CD8-positive, alpha-beta memory T cell (primary cell): ENCODE measurements at regions not wholly inside any gene's neighbourhood (a gene's known extent, or its start where the extent isn't known, plus 50 kb on each side); places are given as distances from the start of the nearest gene placed in this dataset.
"Not testable (repeated sequence)": the region's sequence is repeated elsewhere in the genome, so short reads cannot be mapped to it uniquely, and the experiment has no call there.

ENCODE experiments used
- CTCF ChIA-PET: fragments of 350-600 bp; sonication (Branson Sonifier 250); formaldehyde crosslinking; loops from one replicate; lab custom pipeline; 2021; ENCODE audit warnings: antibody characterized with exemption; lab: Charles Lee
- POLR2A ChIA-PET: fragments of 350-600 bp; sonication (Branson Sonifier 250); formaldehyde crosslinking; loops from one replicate; lab custom pipeline; 2021; ENCODE audit warnings: antibody characterized with exemption; lab: Charles Lee
- DNase-seq, 5 donors: peaks; one replicate each; pipeline versions ENCODE4 v3.0.0 to v3.0.0-alpha.2; 2020 to 2022; ENCODE audit warnings: mixed read lengths in 1 of 5
- H3K27ac ChIP-seq: one replicate; pipeline ENCODE4 v1.7.0; 2013; ENCODE audit warnings: low read depth, mild to moderate bottlenecking, low read length, moderate library complexity
- H3K27me3 ChIP-seq: 2 replicates; pipeline ENCODE4 v1.7.0; 2013; ENCODE audit warnings: low read length, mild to moderate bottlenecking; ENCODE audit not compliant: insufficient read depth, poor library complexity, severe bottlenecking
- H3K36me3 ChIP-seq: 2 replicates; pipeline ENCODE4 v1.7.0; 2013; ENCODE audit warnings: mild to moderate bottlenecking, low read length, moderate library complexity; ENCODE audit not compliant: insufficient read depth
- H3K4me1 ChIP-seq: 2 replicates; pipeline ENCODE4 v1.7.0; 2013; ENCODE audit warnings: mild to moderate bottlenecking, low read length, moderate library complexity; ENCODE audit not compliant: insufficient read depth
- H3K4me3 ChIP-seq: 2 replicates; pipeline ENCODE4 v1.7.0; 2013; ENCODE audit warnings: mild to moderate bottlenecking, low read length
- H3K9me3 ChIP-seq: 2 replicates; pipeline ENCODE4 v1.7.0; 2013; ENCODE audit warnings: mild to moderate bottlenecking, low read length
- H3K27ac Mint-ChIP-seq, 8 donors: one replicate each; pipeline ENCODE4 v1.8.0; 2020 to 2021; ENCODE audit warnings: mixed read lengths in 8 of 8, mild to moderate bottlenecking in 6 of 8, inconsistent platforms in 3 of 8, moderate library complexity in 3 of 8
- H3K27me3 Mint-ChIP-seq, 2 donors: one replicate each; pipeline ENCODE4 v1.8.0; 2020 to 2021; ENCODE audit warnings: mixed read lengths in 2 of 2, mild to moderate bottlenecking in 1 of 2, moderate library complexity in 1 of 2
- H3K36me3 Mint-ChIP-seq, 3 donors: one replicate each; pipeline ENCODE4 v1.8.0; 2020 to 2021; ENCODE audit warnings: mixed read lengths in 3 of 3, inconsistent platforms in 1 of 3, mild to moderate bottlenecking in 1 of 3
- H3K4me1 Mint-ChIP-seq, 3 donors: one replicate each; pipeline ENCODE4 v1.8.0; 2020 to 2021; ENCODE audit warnings: mixed read lengths in 3 of 3, inconsistent platforms in 1 of 3, mild to moderate bottlenecking in 1 of 3
- H3K4me3 Mint-ChIP-seq, 7 donors: one replicate each; pipeline ENCODE4 v1.8.0; 2020 to 2021; ENCODE audit warnings: mixed read lengths in 7 of 7, mild to moderate bottlenecking in 6 of 7, moderate library complexity in 4 of 7, inconsistent platforms in 2 of 7
- H3K9me3 Mint-ChIP-seq, 5 donors: one replicate each; pipeline ENCODE4 v1.8.0; 2020 to 2022; ENCODE audit warnings: mixed read lengths in 5 of 5, mild to moderate bottlenecking in 3 of 5, moderate library complexity in 2 of 5, inconsistent platforms in 1 of 5

DNA sequence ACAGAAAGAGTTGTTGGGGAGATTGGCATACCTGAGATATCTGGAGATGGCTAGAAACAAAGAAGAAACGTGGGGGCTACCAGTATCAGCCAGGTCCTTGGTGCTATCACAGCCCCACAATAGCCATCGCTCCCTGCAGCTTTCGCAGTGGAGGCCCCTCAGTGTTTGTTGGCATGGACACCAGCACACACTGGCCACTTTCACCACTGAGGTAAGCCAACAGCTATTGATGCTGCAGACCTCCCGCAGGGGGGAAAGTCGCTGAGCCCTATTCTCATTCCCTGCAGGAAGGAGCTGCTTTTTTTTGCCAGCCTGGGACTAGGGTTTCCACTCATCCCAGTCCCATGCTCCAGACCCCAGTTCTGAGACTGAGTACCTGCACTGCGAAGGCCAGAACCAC, 879.2 kb upstream of the IGFBP7 start:
- H3K27ac ChIP-seq: no peak overlapping the region
- no peaks in the 10 kb centered on the region for H3K36me3 Mint-ChIP-seq
- no peaks in the 10 kb centered on the region for H3K27me3 ChIP-seq
- ChIA-PET POLR2A (no interaction called here), CTCF (no interaction called here)
- no peak for DNase-seq
- no peaks in the 10 kb centered on the region for H3K36me3 ChIP-seq
- no peak overlapping the region for H3K27ac Mint-ChIP-seq
- no peak overlapping the region for H3K4me3 ChIP-seq
- no peaks in the 10 kb centered on the region for H3K4me1 ChIP-seq
- H3K4me1 Mint-ChIP-seq: no peaks in the 10 kb centered on the region
- peaks cover 4 to 19% (median 14%) of the 10 kb centered on the region in 5 donors for H3K9me3 Mint-ChIP-seq
- H3K27me3 Mint-ChIP-seq: peaks cover 0 to 1% of the 10 kb centered on the region in 2 donors
- no peaks in the 10 kb centered on the region for H3K9me3 ChIP-seq
- H3K4me3 Mint-ChIP-seq: no peak overlapping the region

DNA sequence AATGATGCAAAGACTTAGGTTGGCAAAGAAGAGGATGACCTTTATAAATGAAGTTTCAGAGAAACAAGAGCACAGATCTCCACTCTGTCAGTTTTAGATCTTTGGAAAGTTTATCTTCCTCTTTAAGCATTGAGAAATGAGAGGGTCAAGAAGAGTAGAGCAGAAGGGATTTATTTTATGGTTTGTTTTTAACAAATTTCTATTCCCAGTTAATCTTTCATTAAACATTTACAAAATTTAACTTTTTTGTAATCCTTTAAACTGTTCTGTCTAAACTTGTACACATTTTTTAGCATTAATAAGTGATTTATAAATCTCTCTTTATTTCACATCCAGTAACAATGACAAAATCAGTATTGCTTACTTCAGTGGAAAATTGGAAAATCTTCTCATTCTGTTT, 875.0 kb upstream of the IGFBP7 start:
- Mint-ChIP-seq H3K36me3 (no peaks in the 10 kb centered on the region), H3K27me3 (no peaks in the 10 kb centered on the region), H3K27ac (no peak overlapping the region), H3K4me1 (no peaks in the 10 kb centered on the region), H3K9me3 (peaks cover 4 to 14% (median 7%) of the 10 kb centered on the region in 5 donors), H3K4me3 (no peak overlapping the region)
- CTCF ChIA-PET: no interaction called here
- Histone ChIP-seq H3K4me1 (no peaks in the 10 kb centered on the region), H3K27me3 (no peaks in the 10 kb centered on the region), H3K27ac (no peak overlapping the region), H3K4me3 (no peak overlapping the region), H3K36me3 (no peaks in the 10 kb centered on the region), H3K9me3 (no peaks in the 10 kb centered on the region)
- DNase-seq: no peak
- POLR2A ChIA-PET: no interaction called here

DNA sequence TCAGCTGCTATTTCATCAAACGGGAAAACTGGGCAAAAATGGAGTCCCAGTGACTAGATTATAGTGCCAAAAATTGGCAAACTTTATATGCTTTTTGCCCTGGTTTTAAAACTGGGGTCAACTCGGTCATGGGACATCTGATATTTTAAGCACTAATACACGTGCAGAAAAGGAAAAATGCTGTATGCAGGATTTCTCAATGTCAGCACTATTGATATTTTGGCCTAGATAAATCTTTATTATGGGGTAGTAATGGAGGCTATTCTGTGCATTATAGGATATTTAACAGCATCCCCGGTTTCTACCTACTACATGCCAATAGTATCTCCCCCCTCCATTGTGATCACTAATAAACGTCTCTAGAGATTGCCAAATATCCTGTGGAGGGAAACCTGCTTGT, 870.9 kb upstream of the IGFBP7 start:
- Mint-ChIP-seq H3K27ac (no peak overlapping the region), H3K4me1 (no peaks in the 10 kb centered on the region), H3K9me3 (peaks cover 2 to 13% (median 7%) of the 10 kb centered on the region in 5 donors), H3K27me3 (no peaks in the 10 kb centered on the region), H3K36me3 (no peaks in the 10 kb centered on the region), H3K4me3 (no peak overlapping the region)
- CTCF ChIA-PET: interaction anchor here (0.6 kb wide), 1 partner anchor 10 kb away, joined by 3 read pairs; no protein-coding TSS in a partner anchor
- no peak for DNase-seq
- H3K9me3 ChIP-seq: no peaks in the 10 kb centered on the region
- no peaks in the 10 kb centered on the region for H3K27me3 ChIP-seq
- no peak overlapping the region for H3K4me3 ChIP-seq
- POLR2A ChIA-PET: no interaction called here
- no peak overlapping the region for H3K27ac ChIP-seq
- H3K4me1 ChIP-seq: no peaks in the 10 kb centered on the region
- no peaks in the 10 kb centered on the region for H3K36me3 ChIP-seq

DNA sequence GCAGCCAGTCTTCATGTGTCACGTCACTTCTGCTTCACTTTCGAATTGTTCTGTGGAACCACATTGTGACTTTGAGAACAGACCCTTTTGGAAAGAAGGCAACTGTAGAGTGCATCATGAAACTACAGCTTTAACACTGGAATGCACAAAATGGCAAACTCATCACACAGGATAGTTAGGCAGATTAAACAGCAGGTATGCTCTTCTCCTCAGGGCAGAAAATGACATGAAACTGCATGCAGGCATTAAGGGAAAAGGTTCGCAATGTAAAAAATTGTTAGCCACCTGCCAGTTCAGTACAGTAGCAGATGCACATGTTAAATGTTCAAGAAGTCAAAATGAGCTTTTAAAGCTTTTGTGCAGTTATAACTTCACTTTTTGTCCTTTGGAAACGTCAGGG, 864.6 kb upstream of the IGFBP7 start:
- H3K4me1 ChIP-seq: no peaks in the 10 kb centered on the region
- Mint-ChIP-seq H3K27ac (no peak overlapping the region), H3K27me3 (no peaks in the 10 kb centered on the region), H3K4me1 (no peaks in the 10 kb centered on the region), H3K36me3 (no peaks in the 10 kb centered on the region), H3K9me3 (peaks cover 5 to 17% (median 8%) of the 10 kb centered on the region in 5 donors), H3K4me3 (no peak overlapping the region)
- ChIA-PET CTCF (no interaction called here), POLR2A (no interaction called here)
- no peaks in the 10 kb centered on the region for H3K9me3 ChIP-seq
- no peak for DNase-seq
- no peaks in the 10 kb centered on the region for H3K27me3 ChIP-seq
- H3K4me3 ChIP-seq: no peak overlapping the region
- H3K27ac ChIP-seq: no peak overlapping the region
- no peaks in the 10 kb centered on the region for H3K36me3 ChIP-seq

DNA sequence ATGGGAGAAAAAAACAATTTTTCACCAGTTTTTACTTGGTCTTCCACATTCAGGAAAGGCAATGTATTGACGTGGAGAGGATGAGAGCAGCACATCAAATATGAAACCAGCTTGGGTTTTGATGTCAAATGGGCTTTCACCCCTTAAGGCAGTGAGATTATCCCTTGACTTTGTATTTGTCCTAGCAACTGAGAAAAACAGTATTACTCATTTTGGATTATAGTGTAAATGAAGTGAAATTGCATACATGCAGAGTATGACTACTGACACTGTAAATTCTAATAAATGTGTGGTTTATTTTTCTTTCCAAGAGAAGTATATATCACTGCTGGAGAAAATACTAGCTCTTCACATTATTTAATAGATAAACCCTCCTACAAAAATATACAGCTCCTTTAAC, 863.6 kb upstream of the IGFBP7 start:
- Mint-ChIP-seq H3K9me3 (peaks cover 1 to 13% (median 3%) of the 10 kb centered on the region in 5 donors), H3K36me3 (no peaks in the 10 kb centered on the region), H3K27ac (no peak overlapping the region), H3K4me3 (no peak overlapping the region), H3K27me3 (no peaks in the 10 kb centered on the region), H3K4me1 (no peaks in the 10 kb centered on the region)
- H3K4me3 ChIP-seq: no peak overlapping the region
- ChIA-PET POLR2A (no interaction called here), CTCF (no interaction called here)
- no peaks in the 10 kb centered on the region for H3K4me1 ChIP-seq
- no peaks in the 10 kb centered on the region for H3K9me3 ChIP-seq
- no peak overlapping the region for H3K27ac ChIP-seq
- H3K36me3 ChIP-seq: no peaks in the 10 kb centered on the region
- no peak for DNase-seq
- H3K27me3 ChIP-seq: no peaks in the 10 kb centered on the region

DNA sequence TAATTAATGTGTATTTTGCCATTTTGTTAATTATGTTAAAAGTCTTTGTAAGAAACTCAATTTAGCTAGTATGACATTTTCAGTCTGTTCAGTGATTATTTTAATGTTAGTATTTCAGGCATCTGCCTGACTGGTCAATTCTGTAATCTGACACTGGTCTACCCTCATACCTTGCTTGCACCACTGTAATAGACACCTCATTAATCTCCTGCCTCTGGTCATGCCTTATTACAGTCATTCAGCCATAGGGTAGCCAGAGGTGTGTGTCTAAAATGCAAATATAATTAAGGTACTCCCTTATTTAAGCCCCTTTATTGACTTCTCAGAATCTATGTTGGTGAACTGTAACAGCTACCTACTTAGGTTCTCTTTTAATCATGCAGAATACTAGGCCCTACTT, 861.1 kb upstream of the IGFBP7 start:
- Histone ChIP-seq H3K4me1 (no peaks in the 10 kb centered on the region), H3K27me3 (no peaks in the 10 kb centered on the region), H3K36me3 (no peaks in the 10 kb centered on the region), H3K27ac (no peak overlapping the region), H3K9me3 (no peaks in the 10 kb centered on the region), H3K4me3 (no peak overlapping the region)
- H3K27me3 Mint-ChIP-seq: no peaks in the 10 kb centered on the region
- no peaks in the 10 kb centered on the region for H3K4me1 Mint-ChIP-seq
- no peak for DNase-seq
- ChIA-PET POLR2A (no interaction called here), CTCF (interaction anchor here (0.7 kb wide), 1 partner anchor 10 kb away, joined by 3 read pairs; no protein-coding TSS in a partner anchor)
- no peak overlapping the region for H3K4me3 Mint-ChIP-seq
- no peaks in the 10 kb centered on the region for H3K36me3 Mint-ChIP-seq
- H3K9me3 Mint-ChIP-seq: peaks cover 3 to 13% (median 12%) of the 10 kb centered on the region in 5 donors
- H3K27ac Mint-ChIP-seq: no peak overlapping the region

DNA sequence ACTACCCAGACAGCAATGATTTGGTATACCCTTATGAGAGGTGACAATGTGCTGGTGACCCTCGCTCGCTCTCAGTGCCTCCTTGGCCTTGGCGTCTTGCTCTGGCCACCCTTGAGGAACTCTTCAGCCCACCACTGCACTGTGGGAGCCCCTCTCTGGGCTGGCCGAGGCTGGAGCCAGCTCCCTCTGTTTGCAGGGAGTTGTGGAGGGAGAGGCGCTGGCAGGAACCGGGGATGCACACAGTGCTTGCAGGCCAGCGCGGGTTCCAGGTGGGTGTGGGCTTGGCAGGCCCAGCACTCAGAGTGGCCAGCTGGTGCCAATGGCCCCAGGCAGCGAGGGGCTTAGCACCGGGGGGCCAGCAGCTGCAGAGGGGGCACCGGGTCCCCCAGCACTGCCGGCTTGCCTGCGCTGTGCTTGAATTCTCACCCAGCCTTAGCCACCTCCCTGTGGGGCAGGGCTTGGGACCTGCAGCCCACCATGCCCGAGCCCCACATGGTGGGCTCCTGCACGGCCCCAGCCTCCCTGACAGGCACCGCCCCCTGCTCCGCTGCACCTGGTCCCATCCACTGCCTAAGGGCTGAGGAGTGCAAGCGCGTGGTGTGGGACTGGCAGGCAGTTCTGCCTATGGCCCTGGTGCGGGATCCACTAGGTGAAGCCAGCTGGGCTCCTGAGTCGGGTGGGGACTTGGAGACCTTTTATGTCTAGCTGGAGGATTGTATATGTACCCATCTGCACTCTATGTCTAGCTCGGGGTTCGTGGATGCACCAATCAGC, 857.0 kb upstream of the IGFBP7 start:
- CTCF ChIA-PET: interaction anchor here (1.1 kb wide), 1 partner anchor 9 kb away, joined by 3 read pairs; no protein-coding TSS in a partner anchor
- Histone ChIP-seq H3K27me3 (no peaks in the 10 kb centered on the region), H3K9me3 (no peaks in the 10 kb centered on the region), H3K27ac (no peak overlapping the region), H3K4me1 (no peaks in the 10 kb centered on the region), H3K4me3 (no peak overlapping the region), H3K36me3 (no peaks in the 10 kb centered on the region)
- no peak overlapping the region for H3K27ac Mint-ChIP-seq
- no peaks in the 10 kb centered on the region for H3K27me3 Mint-ChIP-seq
- no peaks in the 10 kb centered on the region for H3K4me1 Mint-ChIP-seq
- POLR2A ChIA-PET: no interaction called here
- H3K36me3 Mint-ChIP-seq: no peaks in the 10 kb centered on the region
- H3K9me3 Mint-ChIP-seq: peaks cover 0 to 17% (median 9%) of the 10 kb centered on the region in 5 donors
- no peak overlapping the region for H3K4me3 Mint-ChIP-seq
- DNase-seq: no peak

DNA sequence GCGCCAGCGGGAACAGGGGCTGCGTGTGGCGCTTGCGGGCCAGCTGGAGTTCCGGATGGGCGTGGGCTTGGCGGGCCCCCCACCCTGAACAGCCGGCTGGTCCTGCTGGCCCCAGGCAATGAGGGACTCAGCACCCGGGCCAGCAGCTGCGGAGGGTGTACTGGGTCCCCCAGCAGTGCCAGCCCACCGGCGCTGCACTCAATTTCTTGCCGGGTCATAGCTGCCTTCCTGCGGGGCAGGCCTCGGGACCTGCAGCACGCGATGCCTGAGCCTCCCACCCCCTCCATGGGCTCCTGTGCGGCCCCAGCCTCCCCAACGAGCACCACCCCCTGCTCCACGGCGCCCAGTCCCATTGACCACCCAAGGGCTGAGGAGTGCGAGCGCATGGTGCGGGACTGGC, 855.2 kb upstream of the IGFBP7 start:
- H3K36me3 Mint-ChIP-seq, H3K9me3 ChIP-seq, DNase-seq, H3K36me3 ChIP-seq, H3K4me3 Mint-ChIP-seq, H3K27ac ChIP-seq, POLR2A ChIA-PET, H3K4me1 Mint-ChIP-seq, CTCF ChIA-PET, H3K27me3 ChIP-seq, H3K4me3 ChIP-seq, H3K27ac Mint-ChIP-seq, H3K27me3 Mint-ChIP-seq, H3K4me1 ChIP-seq: not testable (repeated sequence)
- peaks cover 0 to 15% (median 13%) of the 10 kb centered on the region in 5 donors for H3K9me3 Mint-ChIP-seq
